ENCODE measurements at regions not wholly inside any gene's neighbourhood (a gene's known extent, or its start where the extent isn't known, plus 50 kb on each side); places are given as distances from the start of the nearest gene placed in this dataset.

- H3K9me3 ChIP-seq (ENCODE audit: low read length) = peaks cover 8% of the 10 kb centered on the region
- no peak overlapping the region for H3K27ac ChIP-seq (ENCODE audit: low read length)
- no peaks in the 10 kb centered on the region for H3K4me1 ChIP-seq (ENCODE audit: insufficient read depth, low read length)
- no peaks in the 10 kb centered on the region for H3K79me2 ChIP-seq (ENCODE audit: low read length)
- no peaks in the 10 kb centered on the region for H4K20me1 ChIP-seq (ENCODE audit: low read length)
- POLR2A ChIA-PET (ENCODE audit: unreplicated experiment) = no interaction called here
- H3K9me2 ChIP-seq (replicated peaks; ENCODE audit: low read length) = no peaks in the 10 kb centered on the region
- BruUV-seq (replicated peaks) = no TSS peak
- no peak overlapping the region for H3K4me2 ChIP-seq (ENCODE audit: low read length)
- H3K27me3 ChIP-seq (ENCODE audit: low read length) = no peaks in the 10 kb centered on the region
- DNase-seq (no peak), ATAC-seq (no peak)
- no peaks in the 10 kb centered on the region for H3F3A ChIP-seq (ENCODE audit: low read length, unreplicated experiment)
- no peak overlapping the region for H3K9ac ChIP-seq (ENCODE audit: low read length)
- no peaks in the 10 kb centered on the region for H3K36me3 ChIP-seq (ENCODE audit: low read depth, low read length)
- TF ChIP-seq CTCF (conservative IDR thresholded peaks at IDR 0.05; ENCODE audit: low read depth, low read length) (no peak), EZH2 (IDR thresholded peaks at IDR 0.05; ENCODE audit: low read length, unreplicated experiment) (no peak)
- no peak overlapping the region for H2AFZ ChIP-seq (ENCODE audit: low read length)
- intact Hi-C loops (cut with micrococcal nuclease) = no loop called here
- H3K4me3 ChIP-seq (ENCODE audit: low read length) = no peak overlapping the region
- CTCF ChIA-PET = no interaction called here
These were observed 165.3 kb upstream of the FBXL7 start for GRCh38 chr5:15334551-15335266.

DNA sequence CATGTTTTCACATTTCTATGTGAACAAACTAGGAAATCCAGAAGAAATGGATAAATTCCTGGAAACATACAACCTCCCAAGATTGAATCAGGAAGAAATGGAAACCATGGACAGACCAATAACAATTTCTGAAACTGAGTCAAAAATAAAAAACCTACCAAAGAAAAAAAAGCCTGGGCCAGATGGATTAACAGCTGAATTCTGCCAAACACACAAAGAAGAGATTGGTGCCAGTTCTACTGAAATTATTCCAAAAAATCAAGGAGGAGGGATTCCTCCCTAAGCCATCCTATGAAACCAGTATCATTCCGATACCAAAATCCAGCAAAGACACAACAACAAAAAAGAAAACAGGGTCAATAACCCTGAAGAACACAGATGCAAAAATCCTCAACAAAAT is 166.9 kb upstream of the FBXL7 start:
- no TSS peak for BruUV-seq (replicated peaks)
- ChIA-PET POLR2A (ENCODE audit: unreplicated experiment) (no interaction called here), CTCF (no interaction called here)
- no peak overlapping the region for H2AFZ ChIP-seq (ENCODE audit: low read length)
- no peak overlapping the region for H3K4me3 ChIP-seq (ENCODE audit: low read length)
- no peaks in the 10 kb centered on the region for H3K27me3 ChIP-seq (ENCODE audit: low read length)
- ATAC-seq = no peak
- no peaks in the 10 kb centered on the region for H3K4me1 ChIP-seq (ENCODE audit: insufficient read depth, low read length)
- no peaks in the 10 kb centered on the region for H3K9me2 ChIP-seq (replicated peaks; ENCODE audit: low read length)
- no peak overlapping the region for H3K4me2 ChIP-seq (ENCODE audit: low read length)
- no peak for DNase-seq
- H4K20me1 ChIP-seq (ENCODE audit: low read length) = no peaks in the 10 kb centered on the region
- no peak overlapping the region for H3K9ac ChIP-seq (ENCODE audit: low read length)
- no peaks in the 10 kb centered on the region for H3K79me2 ChIP-seq (ENCODE audit: low read length)
- no peaks in the 10 kb centered on the region for H3K36me3 ChIP-seq (ENCODE audit: low read depth, low read length)
- TF ChIP-seq EZH2 (IDR thresholded peaks at IDR 0.05; ENCODE audit: low read length, unreplicated experiment) = no peak
- TF ChIP-seq EZH2phosphoT487 (IDR thresholded peaks at IDR 0.05; ENCODE audit: borderline replicate concordance, low read length) = no peak
- TF ChIP-seq CTCF (conservative IDR thresholded peaks at IDR 0.05; ENCODE audit: low read depth, low read length) = no peak
- intact Hi-C loops (cut with micrococcal nuclease) = no loop called here
- no peak overlapping the region for H3K27ac ChIP-seq (ENCODE audit: low read length)
- no peaks in the 10 kb centered on the region for H3F3A ChIP-seq (ENCODE audit: low read length, unreplicated experiment)
- peaks cover 4% of the 10 kb centered on the region for H3K9me3 ChIP-seq (ENCODE audit: low read length)

DNA sequence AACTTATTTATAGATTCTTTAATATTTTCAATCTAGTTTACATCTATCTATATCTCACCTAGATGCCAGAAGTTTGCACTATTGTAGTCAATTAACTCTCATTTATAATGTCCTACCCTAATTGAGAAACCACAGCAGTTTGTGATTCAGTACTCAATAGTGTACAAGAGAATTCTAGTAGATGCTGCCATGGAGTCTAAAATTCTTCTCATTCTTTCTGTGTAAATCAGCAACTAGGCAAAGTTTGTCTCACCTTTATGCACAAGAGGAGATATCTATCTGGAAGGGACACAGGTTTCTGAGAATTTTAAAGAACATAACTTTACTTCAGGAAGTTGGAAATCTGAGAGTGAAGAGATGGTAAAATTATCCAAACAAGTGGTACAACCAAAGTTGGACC is 173.0 kb upstream of the FBXL7 start:
- TF ChIP-seq EZH2phosphoT487 (IDR thresholded peaks at IDR 0.05; ENCODE audit: borderline replicate concordance, low read length) (no peak), CTCF (conservative IDR thresholded peaks at IDR 0.05; ENCODE audit: low read depth, low read length) (no peak), EZH2 (IDR thresholded peaks at IDR 0.05; ENCODE audit: low read length, unreplicated experiment) (no peak)
- no peak for ATAC-seq
- Histone ChIP-seq H3K9me2 (replicated peaks; ENCODE audit: low read length) (no peaks in the 10 kb centered on the region), H2AFZ (ENCODE audit: low read length) (no peak overlapping the region), H3K4me3 (ENCODE audit: low read length) (no peak overlapping the region), H3K4me1 (ENCODE audit: insufficient read depth, low read length) (no peaks in the 10 kb centered on the region), H3K27ac (ENCODE audit: low read length) (no peak overlapping the region), H3K79me2 (ENCODE audit: low read length) (no peaks in the 10 kb centered on the region), H4K20me1 (ENCODE audit: low read length) (no peaks in the 10 kb centered on the region), H3K27me3 (ENCODE audit: low read length) (no peaks in the 10 kb centered on the region), H3K4me2 (ENCODE audit: low read length) (no peak overlapping the region), H3K36me3 (ENCODE audit: low read depth, low read length) (no peaks in the 10 kb centered on the region), H3K9me3 (ENCODE audit: low read length) (0 out of 2 replicates have a peak, but pooled peaks cover 4% of the 10 kb centered on the region), H3F3A (ENCODE audit: low read length, unreplicated experiment) (no peaks in the 10 kb centered on the region), H3K9ac (ENCODE audit: low read length) (no peak overlapping the region)
- DNase-seq = no peak
- no TSS peak for BruUV-seq (replicated peaks)
- intact Hi-C loops (cut with micrococcal nuclease) = no loop called here
- CTCF ChIA-PET = no interaction called here
- POLR2A ChIA-PET (ENCODE audit: unreplicated experiment) = no interaction called here

All from PC-3 (cell line).